ENCODE measurements at regions not wholly inside any gene's neighbourhood (a gene's known extent, or its start where the extent isn't known, plus 50 kb on each side); places are given as distances from the start of the nearest gene placed in this dataset.
"Not testable (repeated sequence)": the region's sequence is repeated elsewhere in the genome, so short reads cannot be mapped to it uniquely, and the experiment has no call there.

- intact Hi-C loops (cut with DNase I) = no loop called here
- ATAC-seq = no peak
- no peak for DNase-seq (ENCODE audit: low spot score)
These were observed 74.6 kb downstream of the AASDHPPT start for GRCh38 chr11:106152013-106152412.

GRCh38 chr11:106152824-106153223 is 75.4 kb downstream of the AASDHPPT start:
- DNase-seq (ENCODE audit: low spot score) = no peak
- intact Hi-C loops (cut with DNase I) = no loop called here
- no peak for ATAC-seq

DNA sequence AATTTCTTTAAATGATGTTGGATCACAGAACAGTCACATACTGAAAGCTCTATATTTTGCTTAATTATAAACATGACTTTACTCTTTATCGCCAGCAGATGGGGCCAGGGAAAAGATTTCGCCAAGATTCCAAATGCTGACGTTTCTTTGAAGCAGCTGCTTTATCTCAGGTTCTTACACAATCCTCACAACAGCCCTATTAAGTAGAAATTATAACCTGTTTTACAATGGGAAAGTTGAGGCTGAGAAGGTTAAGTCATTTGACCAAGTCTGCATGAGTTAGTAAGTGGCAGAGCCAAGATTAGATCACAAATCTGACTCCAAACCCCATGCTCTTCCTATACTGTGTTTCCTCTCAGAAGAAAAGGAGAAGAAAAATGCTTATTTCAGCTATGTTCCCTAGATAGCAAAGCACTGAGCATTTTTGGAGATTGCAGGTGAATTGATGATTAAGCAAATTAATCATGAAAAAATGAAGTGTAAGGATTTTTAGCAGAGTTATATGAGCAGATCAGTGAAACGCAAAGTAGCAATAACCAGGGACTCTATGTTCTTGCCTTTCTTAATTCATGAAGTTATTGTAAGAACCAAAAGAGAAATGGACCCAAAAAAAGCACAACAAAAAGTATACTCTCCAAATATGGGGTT is 79.0 kb downstream of the AASDHPPT start:
- ATAC-seq = peak; percentile 51
- no peak for DNase-seq (ENCODE audit: low spot score)
- intact Hi-C loops (cut with DNase I) = no loop called here

DNA sequence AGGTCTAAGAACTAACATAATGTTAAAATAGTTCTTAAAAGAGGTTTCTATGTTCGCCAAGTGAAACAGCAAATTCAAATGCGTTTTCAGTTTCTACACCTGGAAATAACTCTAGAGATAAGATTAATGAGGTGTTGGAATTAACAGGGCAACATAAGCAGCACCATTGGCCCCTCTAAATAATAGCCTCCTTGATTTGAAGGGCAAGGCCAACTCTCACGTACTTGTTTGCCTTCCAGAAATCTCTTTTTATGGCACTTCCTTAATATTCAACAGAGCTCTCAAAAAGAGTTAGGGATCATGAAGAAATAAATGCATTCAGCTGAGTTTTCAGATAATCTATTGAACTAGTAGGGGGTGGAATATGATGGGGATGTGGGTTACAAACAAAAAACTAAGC is 80.9 kb downstream of the AASDHPPT start:
- DNase-seq (ENCODE audit: low spot score) (no peak), ATAC-seq (no peak)
- intact Hi-C loops (cut with DNase I) = no loop called here

DNA sequence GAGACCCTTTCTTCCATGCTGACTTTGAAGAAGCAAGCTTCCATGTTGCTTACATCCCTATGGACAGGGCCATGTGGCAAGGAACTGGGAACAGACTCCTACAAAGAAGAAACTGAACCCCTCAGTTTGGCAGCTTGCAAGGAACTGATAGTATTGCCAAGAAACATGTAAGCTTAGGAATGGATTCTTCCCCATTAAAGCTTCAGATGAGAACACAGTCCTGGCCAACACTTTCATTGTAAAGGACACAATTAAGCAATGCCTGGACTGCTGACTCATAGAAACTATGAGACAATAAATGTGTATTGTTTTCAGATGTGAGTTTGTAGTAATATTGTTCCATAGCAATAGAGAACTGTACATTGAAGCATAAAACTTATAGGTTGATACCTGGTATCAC is 82.4 kb downstream of the AASDHPPT start:
- ATAC-seq (no peak), DNase-seq (ENCODE audit: low spot score) (no peak)
- intact Hi-C loops (cut with DNase I) = no loop called here

DNA sequence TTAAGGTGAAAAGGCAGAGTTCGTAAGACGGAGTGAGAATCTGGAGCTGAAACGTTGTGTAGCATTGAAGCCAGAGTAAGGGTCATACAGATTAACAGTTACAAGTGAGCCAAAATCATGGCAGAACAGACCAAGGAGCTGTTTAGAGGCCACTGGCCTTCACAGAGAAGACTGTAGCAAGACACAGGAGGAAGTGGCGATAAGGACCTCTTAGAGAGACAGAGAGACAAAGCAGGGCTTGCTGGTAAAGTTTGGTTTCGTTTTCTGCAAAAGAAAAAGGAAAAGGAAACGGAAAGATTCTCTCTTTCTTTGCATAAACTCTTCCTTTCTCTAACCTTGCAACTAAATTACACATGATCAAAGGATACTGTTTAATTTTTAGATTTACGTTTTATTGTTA is 83.0 kb downstream of the AASDHPPT start:
- intact Hi-C loops (cut with DNase I) = no loop called here
- DNase-seq (ENCODE audit: low spot score) (no peak), ATAC-seq (no peak)

- intact Hi-C loops (cut with DNase I) = no loop called here
- ATAC-seq (no peak), DNase-seq (ENCODE audit: low spot score) (no peak)
These were observed 84.5 kb downstream of the AASDHPPT start for GRCh38 chr11:106161775-106162634.

DNA sequence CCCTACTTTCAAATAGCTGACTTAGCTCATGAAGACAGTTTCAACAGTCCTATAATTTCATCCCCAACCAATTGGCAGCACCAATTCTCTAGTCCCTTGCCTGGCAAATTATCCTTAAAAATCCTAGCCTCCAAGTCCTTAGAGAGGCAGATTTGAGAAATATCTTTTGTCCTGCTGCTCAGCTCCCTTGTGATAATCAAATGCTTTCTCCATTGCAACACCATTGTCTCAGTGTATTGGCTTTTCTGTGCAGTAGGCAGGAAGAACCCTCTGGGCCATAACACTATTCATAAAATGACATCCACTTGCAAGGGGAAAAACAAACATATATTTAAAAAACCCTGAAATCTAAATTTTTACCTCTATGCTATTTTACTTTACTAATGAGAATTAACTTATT is 89.6 kb downstream of the AASDHPPT start:
- intact Hi-C loops (cut with DNase I) = loop anchor here (5.0 kb wide), 1 partner anchor 700 kb away; no protein-coding TSS in a partner anchor
- ATAC-seq = no peak

GRCh38 chr11:106172386-106172991 is 95.0 kb downstream of the AASDHPPT start:
- ATAC-seq = no peak

More for the DNA sequence above, 89.6 kb downstream of the AASDHPPT start:
- no peak for DNase-seq (ENCODE audit: low spot score)

GRCh38 chr11:106173291-106173690 is 95.8 kb downstream of the AASDHPPT start:
- ATAC-seq (no peak), DNase-seq (ENCODE audit: low spot score) (no peak)
- intact Hi-C loops (cut with DNase I) = no loop called here

More at GRCh38 chr11:106172386-106172991, 95.0 kb downstream of the AASDHPPT start:
- no peak for DNase-seq (ENCODE audit: low spot score)
- intact Hi-C loops (cut with DNase I) = no loop called here

GRCh38 chr11:106174003-106174402 is 96.5 kb downstream of the AASDHPPT start:
- intact Hi-C loops (cut with DNase I); ATAC-seq; DNase-seq (ENCODE audit: low spot score): not testable (repeated sequence)

DNA sequence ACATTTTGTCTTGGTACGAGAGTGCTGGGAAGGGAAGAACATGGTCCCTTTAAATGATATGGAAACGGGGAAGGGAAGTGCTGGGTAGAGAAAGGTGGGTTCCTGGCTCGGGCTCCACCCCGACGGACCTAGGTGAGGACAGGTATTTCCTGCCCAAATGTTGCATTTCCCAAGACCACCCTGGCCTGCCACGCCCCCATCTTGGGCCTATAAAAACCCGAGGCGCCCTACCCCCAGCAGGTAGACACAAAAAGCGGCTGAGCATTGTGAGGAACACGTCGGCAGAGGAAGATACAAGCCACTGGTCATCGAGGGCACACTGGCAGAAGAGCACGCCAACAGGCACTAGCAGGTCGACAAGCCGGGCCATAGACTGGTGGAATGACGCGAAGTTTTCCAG is 99.4 kb downstream of the AASDHPPT start:
- intact Hi-C loops (cut with DNase I) = no loop called here
- ATAC-seq (no peak), DNase-seq (ENCODE audit: low spot score) (no peak)

GRCh38 chr11:106177311-106177710 is 99.8 kb downstream of the AASDHPPT start:
- intact Hi-C loops (cut with DNase I) = no loop called here
- ATAC-seq (no peak), DNase-seq (ENCODE audit: low spot score) (no peak)

- DNase-seq (ENCODE audit: low spot score) (no peak), ATAC-seq (no peak)
- intact Hi-C loops (cut with DNase I) = no loop called here
These were observed 100.9 kb downstream of the AASDHPPT start for GRCh38 chr11:106178361-106178760.

DNA sequence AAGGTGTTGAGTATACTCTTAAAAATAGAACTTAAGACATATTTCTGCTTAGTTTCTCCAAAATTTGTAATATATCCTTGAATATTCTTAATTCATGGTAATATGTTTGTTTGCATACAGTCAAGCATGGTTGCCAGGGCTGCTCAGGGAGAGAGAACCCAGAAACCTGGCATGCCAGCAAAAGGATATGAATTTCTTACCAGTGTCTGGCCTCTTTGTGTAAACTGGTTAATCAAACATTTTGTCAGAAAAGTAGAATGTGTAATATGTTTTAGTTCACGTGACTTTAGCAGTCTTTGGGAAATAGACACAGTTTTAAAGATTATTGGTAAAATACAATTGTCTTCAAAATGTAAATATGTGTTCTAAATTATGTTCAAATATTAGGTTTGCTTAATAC is 101.6 kb downstream of the AASDHPPT start:
- intact Hi-C loops (cut with DNase I) = no loop called here
- ATAC-seq (no peak), DNase-seq (ENCODE audit: low spot score) (no peak)

GRCh38 chr11:106186630-106187029 is 109.2 kb downstream of the AASDHPPT start:
- intact Hi-C loops (cut with DNase I) = no loop called here

GRCh38 chr11:106187860-106188456 is 110.5 kb downstream of the AASDHPPT start:
- no peak for DNase-seq (ENCODE audit: low spot score)
- intact Hi-C loops (cut with DNase I) = no loop called here
- ATAC-seq = no peak

More at GRCh38 chr11:106186630-106187029, 109.2 kb downstream of the AASDHPPT start:
- DNase-seq (ENCODE audit: low spot score) = no peak
- ATAC-seq = no peak

GRCh38 chr11:106193956-106194355 is 116.5 kb downstream of the AASDHPPT start:
- ATAC-seq (no peak), DNase-seq (ENCODE audit: low spot score) (no peak)
- intact Hi-C loops (cut with DNase I) = no loop called here

GRCh38 chr11:106197438-106197837 is 120.0 kb downstream of the AASDHPPT start:
- no peak for ATAC-seq
- DNase-seq (ENCODE audit: low spot score) = no peak
- intact Hi-C loops (cut with DNase I) = no loop called here
